GM12873 (cell line): ENCODE measurements at regions not wholly inside any gene's neighbourhood (a gene's known extent, or its start where the extent isn't known, plus 50 kb on each side); places are given as distances from the start of the nearest gene placed in this dataset.

Experiments
- CTCF ChIP-seq: IDR thresholded peaks from 2 replicates; pipeline ENCODE4 v1.5.1; 2012; ENCODE audit warnings: low read depth, mild to moderate bottlenecking, moderate library complexity, low read length, control low read depth; ENCODE audit not compliant: insufficient read depth; ENCODE audit errors: missing control alignments

- TF ChIP-seq CTCF: no peak
Measured at GRCh38 chr5:103452089-103452488, 110.5 kb downstream of the NUDT12 start.

- no peak for TF ChIP-seq CTCF
Measured at GRCh38 chr5:103451261-103451660, 111.3 kb downstream of the NUDT12 start.

- TF ChIP-seq CTCF: no peak
Measured at GRCh38 chr5:103450333-103451061, 112.1 kb downstream of the NUDT12 start.

GRCh38 chr5:103446813-103447212 is 115.8 kb downstream of the NUDT12 start:
- no peak for TF ChIP-seq CTCF

- TF ChIP-seq CTCF: no peak
Measured at GRCh38 chr5:103445426-103446035, 117.1 kb downstream of the NUDT12 start.

GRCh38 chr5:103444333-103445038 is 118.1 kb downstream of the NUDT12 start:
- no peak for TF ChIP-seq CTCF

GRCh38 chr5:103442750-103443149 is 119.8 kb downstream of the NUDT12 start:
- no peak for TF ChIP-seq CTCF
